Neural crest cell (in vitro differentiated cells): ENCODE measurements at regions not wholly inside any gene's neighbourhood (a gene's known extent, or its start where the extent isn't known, plus 50 kb on each side); places are given as distances from the start of the nearest gene placed in this dataset.

Experiments used
- DNase-seq: peaks from one replicate; pipeline ENCODE4 v3.0.0; 2021; ENCODE audit warnings: low read depth, mixed read lengths, low spot score
- H3K27ac Mint-ChIP-seq: one replicate; pipeline ENCODE4 v1.8.0; 2021; ENCODE audit warnings: mild to moderate bottlenecking, mixed read lengths; ENCODE audit not compliant: unreplicated experiment
- H3K27me3 Mint-ChIP-seq: 2 replicates; pipeline ENCODE4 v1.8.0; 2021; ENCODE audit warnings: low read depth, mild to moderate bottlenecking, mixed read lengths
- H3K36me3 Mint-ChIP-seq: 2 replicates; pipeline ENCODE4 v1.8.0; 2021; ENCODE audit warnings: low read depth, mild to moderate bottlenecking, mixed read lengths
- H3K4me1 Mint-ChIP-seq: 2 replicates; pipeline ENCODE4 v1.8.0; 2021; ENCODE audit warnings: mixed read lengths
- H3K4me3 Mint-ChIP-seq: one replicate; pipeline ENCODE4 v1.8.0; 2021; ENCODE audit warnings: mild to moderate bottlenecking, mixed read lengths
- H3K9me3 Mint-ChIP-seq: 2 replicates; pipeline ENCODE4 v1.8.0; 2021; ENCODE audit warnings: mixed read lengths
- CTCF ChIP-seq: fragments of 200-600 bp; sonication (generic); conservative IDR thresholded peaks from 2 replicates; pipeline ENCODE4 v1.5.0; 2021; ENCODE audit warnings: antibody characterized with exemption, mild to moderate bottlenecking

- no peaks in the 10 kb centered on the region for H3K27me3 Mint-ChIP-seq
- no peak overlapping the region for H3K4me3 Mint-ChIP-seq
- no peak for TF ChIP-seq CTCF
- no peak for DNase-seq
- no peaks in the 10 kb centered on the region for H3K4me1 Mint-ChIP-seq
- H3K9me3 Mint-ChIP-seq = peaks cover 4% of the 10 kb centered on the region
- H3K36me3 Mint-ChIP-seq = no peaks in the 10 kb centered on the region
- no peak overlapping the region for H3K27ac Mint-ChIP-seq
Observed at GRCh38 chrX:25596921-25597320, 541.2 kb upstream of the MAGEB18 start.

GRCh38 chrX:25597551-25597950, 540.6 kb upstream of the MAGEB18 start:
- H3K4me1 Mint-ChIP-seq = no peaks in the 10 kb centered on the region
- H3K4me3 Mint-ChIP-seq = no peak overlapping the region
- no peaks in the 10 kb centered on the region for H3K27me3 Mint-ChIP-seq
- H3K36me3 Mint-ChIP-seq = no peaks in the 10 kb centered on the region
- no peak for DNase-seq
- peaks cover 7% of the 10 kb centered on the region for H3K9me3 Mint-ChIP-seq
- no peak for TF ChIP-seq CTCF
- no peak overlapping the region for H3K27ac Mint-ChIP-seq

- no peak for TF ChIP-seq CTCF
- Mint-ChIP-seq H3K27ac (no peak overlapping the region), H3K4me3 (no peak overlapping the region), H3K36me3 (no peaks in the 10 kb centered on the region), H3K27me3 (no peaks in the 10 kb centered on the region), H3K9me3 (peaks cover 5% of the 10 kb centered on the region), H3K4me1 (no peaks in the 10 kb centered on the region)
- no peak for DNase-seq
Observed at GRCh38 chrX:25599061-25599460, 539.1 kb upstream of the MAGEB18 start.

- DNase-seq = no peak
- H3K27me3 Mint-ChIP-seq = no peaks in the 10 kb centered on the region
- TF ChIP-seq CTCF = no peak
- H3K9me3 Mint-ChIP-seq = peaks cover 5% of the 10 kb centered on the region
- no peak overlapping the region for H3K27ac Mint-ChIP-seq
- H3K4me3 Mint-ChIP-seq = no peak overlapping the region
- H3K4me1 Mint-ChIP-seq = no peaks in the 10 kb centered on the region
- H3K36me3 Mint-ChIP-seq = no peaks in the 10 kb centered on the region
Observed at GRCh38 chrX:25600776-25601175, 537.4 kb upstream of the MAGEB18 start.

DNA sequence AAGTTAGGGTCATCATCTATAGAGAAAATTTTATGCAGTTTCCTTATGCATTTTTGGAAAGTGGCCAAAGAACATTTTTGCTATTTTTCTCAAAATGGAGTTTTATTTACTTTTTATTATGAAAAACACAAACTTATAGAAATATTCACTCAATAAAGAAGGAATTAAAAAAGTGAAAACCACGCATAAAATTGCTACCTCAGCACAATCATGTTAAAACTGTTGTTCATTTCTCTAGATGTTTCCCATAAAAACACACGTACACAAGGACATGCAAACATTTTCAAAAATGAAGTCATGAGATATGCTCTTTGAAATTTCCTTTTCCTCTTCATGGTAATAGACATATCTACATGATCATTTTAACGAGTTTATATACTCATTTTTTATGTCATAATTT, 536.8 kb upstream of the MAGEB18 start:
- Mint-ChIP-seq H3K27ac (no peak overlapping the region), H3K27me3 (no peaks in the 10 kb centered on the region), H3K4me3 (no peak overlapping the region), H3K9me3 (peaks cover 5% of the 10 kb centered on the region), H3K4me1 (no peaks in the 10 kb centered on the region), H3K36me3 (no peaks in the 10 kb centered on the region)
- DNase-seq = no peak
- no peak for TF ChIP-seq CTCF

DNA sequence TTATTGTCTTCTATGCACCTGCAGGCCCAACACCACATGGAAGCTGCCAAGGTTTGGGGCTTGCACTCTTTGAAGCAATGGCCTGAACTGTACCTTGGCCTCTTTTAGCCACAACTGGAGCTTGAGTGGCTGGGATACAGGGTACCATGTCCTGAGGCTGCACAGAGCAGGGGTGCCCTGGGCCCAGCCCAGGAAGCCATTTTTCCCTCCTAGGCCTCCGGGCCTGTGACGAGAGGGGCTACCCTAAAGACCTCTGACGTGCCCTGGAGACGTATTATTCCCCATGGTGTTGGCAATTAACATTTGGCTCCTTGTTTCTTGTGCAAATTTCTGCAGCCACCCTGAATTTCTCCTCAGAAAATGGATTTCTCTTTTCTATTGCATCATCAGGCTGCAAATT, 519.9 kb upstream of the MAGEB18 start:
- H3K9me3 Mint-ChIP-seq = peaks cover 3% of the 10 kb centered on the region
- no peak for DNase-seq
- no peak for TF ChIP-seq CTCF
- no peak overlapping the region for H3K4me3 Mint-ChIP-seq
- no peak overlapping the region for H3K27ac Mint-ChIP-seq
- H3K4me1 Mint-ChIP-seq = no peaks in the 10 kb centered on the region
- H3K27me3 Mint-ChIP-seq = no peaks in the 10 kb centered on the region
- H3K36me3 Mint-ChIP-seq = no peaks in the 10 kb centered on the region
